ENCODE measurements at regions not wholly inside any gene's neighbourhood (a gene's known extent, or its start where the extent isn't known, plus 50 kb on each side); places are given as distances from the start of the nearest gene placed in this dataset.

- Histone ChIP-seq H3K79me2 (ENCODE audit: insufficient read depth, low read length) (no peaks in the 10 kb centered on the region), H3T11ph (ENCODE audit: low read length) (no peak overlapping the region), H2AFZ (ENCODE audit: low read length) (no peak overlapping the region), H4K8ac (replicated peaks; ENCODE audit: insufficient read length, low read depth, low read length) (no peak overlapping the region), H3K27me3 (ENCODE audit: insufficient read depth, low read length) (no peaks in the 10 kb centered on the region), H3K56ac (ENCODE audit: insufficient read length, low read depth, low read length) (no peak overlapping the region), H3K9me3 (ENCODE audit: control insufficient read depth, low read depth, low read length) (no peaks in the 10 kb centered on the region), H2BK5ac (ENCODE audit: insufficient read length, low read length) (no peak overlapping the region), H3K23me2 (ENCODE audit: insufficient read length, low read depth, low read length, poor library complexity, severe bottlenecking) (no peaks in the 10 kb centered on the region), H2BK12ac (ENCODE audit: insufficient read length, low read depth, low read length) (no peak overlapping the region), H3K79me1 (ENCODE audit: insufficient read depth, low read depth, low read length, poor library complexity, severe bottlenecking) (no peaks in the 10 kb centered on the region), H4K91ac (ENCODE audit: insufficient read length, low read depth, low read length) (no peak overlapping the region), H4K5ac (ENCODE audit: insufficient read length, low read depth, low read length) (no peak overlapping the region), H2BK20ac (ENCODE audit: low read depth, low read length, poor library complexity, severe bottlenecking) (no peak overlapping the region), H3K4me1 (ENCODE audit: insufficient read depth, low read length) (no peaks in the 10 kb centered on the region), H2BK120ac (ENCODE audit: low read depth, low read length, poor library complexity, severe bottlenecking) (no peak overlapping the region), H2AK5ac (ENCODE audit: insufficient read length, low read length) (no peak overlapping the region), H2BK15ac (ENCODE audit: low read depth, low read length) (no peak overlapping the region), H3K18ac (ENCODE audit: insufficient read length, low read depth, low read length) (no peak overlapping the region), H3K9ac (ENCODE audit: extremely low read depth, insufficient read length, low read length) (no peak overlapping the region), H3K4ac (ENCODE audit: low read depth, low read length) (no peak overlapping the region), H3K14ac (ENCODE audit: insufficient read depth, low read length) (no peak overlapping the region), H3K4me2 (ENCODE audit: insufficient read depth, insufficient read length, low read length) (no peak overlapping the region), H3K23ac (ENCODE audit: insufficient read length, low read depth, low read length) (no peak overlapping the region), H3K27ac (ENCODE audit: insufficient read length, low read depth, low read length) (no peak overlapping the region), H4K20me1 (ENCODE audit: control insufficient read depth, insufficient read depth, insufficient read length) (no peaks in the 10 kb centered on the region)
- Mint-ChIP-seq H3K36me3 (ENCODE audit: insufficient read depth in 1 of 3, low read depth in 3 of 3) (no peaks in the 10 kb centered on the region), H3K4me3 (no peak overlapping the region), H3K4me1 (no peaks in the 10 kb centered on the region), H3K27me3 (ENCODE audit: low read depth) (no peaks in the 10 kb centered on the region), H3K9me3 (no peaks in the 10 kb centered on the region), H3K27ac (no peak overlapping the region)
- DNase-seq: no peak
- TF ChIP-seq CTCF (conservative IDR thresholded peaks at IDR 0.05): no peak
- WGBS (ENCODE audit: extremely low coverage, insufficient read length, low lambda C conversion rate): no CpG with 5 or more reads among the region's 1 CpG
Observed at GRCh38 chr12:74454109-74454508, 83.5 kb upstream of the ATXN7L3B start.

All from H9 (cell line).